Lung (tissue), 11 donors: ENCODE measurements at regions not wholly inside any gene's neighbourhood (a gene's known extent, or its start where the extent isn't known, plus 50 kb on each side); places are given as distances from the start of the nearest gene placed in this dataset.
"Not testable (repeated sequence)": the region's sequence is repeated elsewhere in the genome, so short reads cannot be mapped to it uniquely, and the experiment has no call there.

Experiments
- ATAC-seq: fragments of 200-7000 bp; cut with Tn5 transposase; one replicate; pipeline ENCODE4 v1.9.1; 2020; ENCODE audit warnings: moderate number of reproducible peaks; ENCODE audit not compliant: insufficient read depth, low FRiP score
- DNase-seq, 3 donors: peaks; one replicate each; pipeline ENCODE4 v3.0.0-alpha.2; 2013 to 2017
- H3K27ac ChIP-seq, 2 donors: one replicate each; pipeline ENCODE4 v1.5.1; 2013; ENCODE audit warnings: mild to moderate bottlenecking in 2 of 2, moderate library complexity in 2 of 2, control low read depth in 1 of 2, inconsistent platforms in 1 of 2, low read depth in 1 of 2, low read length in 1 of 2
- H3K27me3 ChIP-seq, 3 donors: one replicate each; pipeline ENCODE4 v1.5.1; 2013; ENCODE audit warnings: low read length in 2 of 3; ENCODE audit not compliant: control insufficient read depth in 3 of 3, insufficient read depth in 3 of 3
- H3K36me3 ChIP-seq, 4 donors: one replicate each; pipeline ENCODE4 v1.5.1; 2013; ENCODE audit warnings: low read length in 4 of 4, mild to moderate bottlenecking in 1 of 4, moderate library complexity in 1 of 4; ENCODE audit not compliant: control insufficient read depth in 4 of 4, insufficient read depth in 4 of 4
- H3K4me1 ChIP-seq, 5 donors: one replicate each; pipeline ENCODE4 v1.5.1; 2013; ENCODE audit warnings: low read length in 5 of 5, mild to moderate bottlenecking in 2 of 5, moderate library complexity in 1 of 5; ENCODE audit not compliant: control insufficient read depth in 5 of 5, insufficient read depth in 5 of 5
- H3K4me3 ChIP-seq: one replicate; pipeline ENCODE4 v1.5.1; 2013; ENCODE audit warnings: mild to moderate bottlenecking, control low read depth, moderate library complexity
- H3K9ac ChIP-seq, 2 donors: one replicate each; pipeline ENCODE4 v1.5.1; 2013; ENCODE audit warnings: low read length in 2 of 2, control low read depth in 1 of 2; ENCODE audit not compliant: insufficient read depth in 1 of 2
- H3K9me3 ChIP-seq, 4 donors: one replicate each; pipeline ENCODE4 v1.5.1; 2013; ENCODE audit warnings: low read length in 3 of 4, mild to moderate bottlenecking in 1 of 4, moderate library complexity in 1 of 4; ENCODE audit not compliant: control insufficient read depth in 4 of 4, insufficient read depth in 3 of 4
- WGBS, 2 donors: extraction: QIAGEN DNeasy Blood & Tissue Kit; methylation state at CpG; one replicate each; pipeline ENCODE4 v1.1.7; 2013; 5-methylcytosine and 5-hydroxymethylcytosine counted together
- TF ChIP-seq, protein P1 (sequence below): IDR thresholded peaks from 2 replicates; pipeline ENCODE4 v1.5.1; 2012; ENCODE audit warnings: mild to moderate bottlenecking; ENCODE audit errors: control extremely low read depth, extremely low read depth
- donor health status: control.
- donor health status: control.
- donor health status: Bipolar disorder and iron deficiency.
- donor health status: healthy.
- donor health status: DM: yes; HTN: yes; CAD: no.

- TF ChIP-seq, protein P1, sequence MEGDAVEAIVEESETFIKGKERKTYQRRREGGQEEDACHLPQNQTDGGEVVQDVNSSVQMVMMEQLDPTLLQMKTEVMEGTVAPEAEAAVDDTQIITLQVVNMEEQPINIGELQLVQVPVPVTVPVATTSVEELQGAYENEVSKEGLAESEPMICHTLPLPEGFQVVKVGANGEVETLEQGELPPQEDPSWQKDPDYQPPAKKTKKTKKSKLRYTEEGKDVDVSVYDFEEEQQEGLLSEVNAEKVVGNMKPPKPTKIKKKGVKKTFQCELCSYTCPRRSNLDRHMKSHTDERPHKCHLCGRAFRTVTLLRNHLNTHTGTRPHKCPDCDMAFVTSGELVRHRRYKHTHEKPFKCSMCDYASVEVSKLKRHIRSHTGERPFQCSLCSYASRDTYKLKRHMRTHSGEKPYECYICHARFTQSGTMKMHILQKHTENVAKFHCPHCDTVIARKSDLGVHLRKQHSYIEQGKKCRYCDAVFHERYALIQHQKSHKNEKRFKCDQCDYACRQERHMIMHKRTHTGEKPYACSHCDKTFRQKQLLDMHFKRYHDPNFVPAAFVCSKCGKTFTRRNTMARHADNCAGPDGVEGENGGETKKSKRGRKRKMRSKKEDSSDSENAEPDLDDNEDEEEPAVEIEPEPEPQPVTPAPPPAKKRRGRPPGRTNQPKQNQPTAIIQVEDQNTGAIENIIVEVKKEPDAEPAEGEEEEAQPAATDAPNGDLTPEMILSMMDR, result no peak
- Histone ChIP-seq H3K27ac (no peak overlapping the region), H3K4me3 (no peak overlapping the region), H3K9ac (no peak overlapping the region), H3K36me3 (no peaks in the 10 kb centered on the region), H3K27me3 (no peaks in the 10 kb centered on the region), H3K9me3 (no peaks in the 10 kb centered on the region), H3K4me1 (no peaks in the 10 kb centered on the region)
- ATAC-seq (no peak), DNase-seq (no peak)
- WGBS, 2 donors, result 85 to 88% methylated on average over 1 of the region's 1 CpG
These were observed 73.5 kb upstream of the KIF2B start for GRCh38 chr17:53749178-53749577.

GRCh38 chr17:53748159-53748820, 74.4 kb upstream of the KIF2B start:
- 47% methylated on average over 11 of the region's 11 CpGs for WGBS, 2 donors
- not testable (repeated sequence) for H3K9ac ChIP-seq, H3K4me1 ChIP-seq, H3K27ac ChIP-seq, H3K27me3 ChIP-seq, DNase-seq, H3K9me3 ChIP-seq, H3K36me3 ChIP-seq, ATAC-seq, H3K4me3 ChIP-seq

- no peaks in the 10 kb centered on the region for H3K36me3 ChIP-seq
- H3K27me3 ChIP-seq, result no peaks in the 10 kb centered on the region
- no peaks in the 10 kb centered on the region for H3K9me3 ChIP-seq
- TF ChIP-seq, protein P1, result no peak
- H3K27ac ChIP-seq, result no peak overlapping the region
- no peak overlapping the region for H3K4me3 ChIP-seq
- no peaks in the 10 kb centered on the region for H3K4me1 ChIP-seq
- DNase-seq (no peak), ATAC-seq (no peak)
- no peak overlapping the region for H3K9ac ChIP-seq
- 93 to 100% methylated on average over 1 of the region's 1 CpG for whole genome bisulfite sequencing, 2 donors
These were observed 82.4 kb upstream of the KIF2B start for GRCh38 chr17:53740312-53740711.

- no peak overlapping the region for H3K4me3 ChIP-seq
- no peaks in the 10 kb centered on the region for H3K36me3 ChIP-seq
These were observed 86.0 kb upstream of the KIF2B start for GRCh38 chr17:53736516-53737240.

More at GRCh38 chr17:53736516-53737240, 86.0 kb upstream of the KIF2B start:
- no peak for ATAC-seq
- TF ChIP-seq, protein P1, result no peak
- no peak overlapping the region for H3K9ac ChIP-seq
- H3K9me3 ChIP-seq, result no peaks in the 10 kb centered on the region
- DNase-seq, result no peak
- no peaks in the 10 kb centered on the region for H3K4me1 ChIP-seq
- no peak overlapping the region for H3K27ac ChIP-seq
- H3K27me3 ChIP-seq, result no peaks in the 10 kb centered on the region
- WGBS, 2 donors, result 62% methylated on average over 5 of the region's 5 CpGs
